ENCODE measurements at regions not wholly inside any gene's neighbourhood (a gene's known extent, or its start where the extent isn't known, plus 50 kb on each side); places are given as distances from the start of the nearest gene placed in this dataset.

GRCh38 chr7:155988416-155988815 lies 176.2 kb upstream of the SHH start:
- no peak for ATAC-seq
- DNase-seq = no peak
- H3K27ac ChIP-seq = no peak overlapping the region

GRCh38 chr7:155987681-155988235 lies 175.5 kb upstream of the SHH start:
- Histone ChIP-seq H3K9me3 (no peaks in the 10 kb centered on the region), H3K4me1 (no peaks in the 10 kb centered on the region), H3K36me3 (no peaks in the 10 kb centered on the region), H3K27me3 (peaks cover 0 to 24% (median 11%) of the 10 kb centered on the region in 7 donors), H3K27ac (no peak overlapping the region), H3K4me3 (no peak overlapping the region)
- WGBS, 2 donors = 70 to 76% methylated on average over 5 of the region's 5 CpGs
- ATAC-seq (no peak), DNase-seq (no peak)
- intact Hi-C loops (cut with DNase I) = loop anchor here in 1 of 10 donors (10.0 kb wide), 1 partner anchor 157 kb away; no protein-coding TSS in a partner anchor
- TF ChIP-seq CTCF (IDR thresholded peaks at IDR 0.05) = no peak

More at GRCh38 chr7:155988416-155988815, 176.2 kb upstream of the SHH start:
- H3K4me1 ChIP-seq = no peaks in the 10 kb centered on the region
- H3K36me3 ChIP-seq = no peaks in the 10 kb centered on the region
- no peak for TF ChIP-seq CTCF (IDR thresholded peaks at IDR 0.05)
- H3K9me3 ChIP-seq = no peaks in the 10 kb centered on the region
- H3K4me3 ChIP-seq = no peak overlapping the region
- intact Hi-C loops (cut with DNase I) = loop anchor here in 1 of 10 donors (10.0 kb wide), 1 partner anchor 156 kb away; no protein-coding TSS in a partner anchor
- WGBS, 2 donors = 78 to 79% methylated on average over 6 of the region's 6 CpGs
- peaks cover 0 to 24% (median 11%) of the 10 kb centered on the region in 7 donors for H3K27me3 ChIP-seq

- 74 to 80% methylated on average over 10 of the region's 10 CpGs for WGBS, 2 donors
- TF ChIP-seq CTCF (IDR thresholded peaks at IDR 0.05) = no peak
- Histone ChIP-seq H3K36me3 (no peaks in the 10 kb centered on the region), H3K27ac (no peak overlapping the region), H3K27me3 (peaks cover 0 to 24% (median 11%) of the 10 kb centered on the region in 7 donors), H3K4me3 (no peak overlapping the region), H3K4me1 (no peaks in the 10 kb centered on the region), H3K9me3 (no peaks in the 10 kb centered on the region)
- no peak for ATAC-seq
- no peak for DNase-seq
- intact Hi-C loops (cut with DNase I) = loop anchor here in 1 of 10 donors (10.0 kb wide), 1 partner anchor 158 kb away; no protein-coding TSS in a partner anchor
These were observed 174.4 kb upstream of the SHH start for GRCh38 chr7:155986497-155987160.

- WGBS, 2 donors = 81% methylated on average over 12 of the region's 12 CpGs
- no peak overlapping the region for H3K4me3 ChIP-seq
- H3K27ac ChIP-seq = no peak overlapping the region
- no peaks in the 10 kb centered on the region for H3K9me3 ChIP-seq
- no peak for ATAC-seq
- H3K36me3 ChIP-seq = no peaks in the 10 kb centered on the region
- H3K4me1 ChIP-seq = no peaks in the 10 kb centered on the region
- intact Hi-C loops (cut with DNase I) = loop anchor here in 1 of 10 donors (10.0 kb wide), 1 partner anchor 159 kb away; no protein-coding TSS in a partner anchor
- peaks cover 0 to 26% (median 14%) of the 10 kb centered on the region in 7 donors for H3K27me3 ChIP-seq
- DNase-seq = no peak
- TF ChIP-seq CTCF (IDR thresholded peaks at IDR 0.05) = no peak
These were observed 173.4 kb upstream of the SHH start for GRCh38 chr7:155985518-155986250.

Measured in heart right ventricle (tissue), 16 donors.